Keratinocyte (primary cell): ENCODE measurements at regions not wholly inside any gene's neighbourhood (a gene's known extent, or its start where the extent isn't known, plus 50 kb on each side); places are given as distances from the start of the nearest gene placed in this dataset.

Experiments
- DNase-seq: peaks from one replicate; pipeline ENCODE4 v3.0.0-alpha.2; 2011; ENCODE audit warnings: low read depth, missing footprints, low spot score
- FAIRE-seq: peaks from 2 replicates; lab custom pipeline; 2011; peaks lifted over from hg19 to GRCh38; lab: Jason Lieb, UNC
- H2AFZ ChIP-seq: 2 replicates; pipeline ENCODE4 v1.6.0; 2012; ENCODE audit warnings: low read length, control low read depth, inconsistent platforms; ENCODE audit not compliant: control insufficient read depth
- H3K27ac ChIP-seq: 2 replicates; pipeline ENCODE4 v1.5.1; 2011; ENCODE audit warnings: low read length; ENCODE audit not compliant: control insufficient read depth, insufficient read depth
- H3K27me3 ChIP-seq: 3 replicates; pipeline ENCODE4 v1.6.0; 2011; ENCODE audit warnings: low read length; ENCODE audit not compliant: control insufficient read depth, insufficient read depth; ENCODE audit errors: extremely low read depth
- H3K36me3 ChIP-seq, 2 experiments: 2 replicates in 1 of 2; 3 replicates in 1 of 2; pipeline ENCODE4 v1.5.1; 2011; ENCODE audit warnings: low read length in 2 of 2, mild to moderate bottlenecking in 1 of 2; ENCODE audit not compliant: control insufficient read depth in 2 of 2, insufficient read depth in 2 of 2; ENCODE audit errors: extremely low read depth in 1 of 2
- H3K4me1 ChIP-seq: 3 replicates; pipeline ENCODE4 v1.5.1; 2011; ENCODE audit warnings: low read length; ENCODE audit not compliant: control insufficient read depth, insufficient read depth; ENCODE audit errors: extremely low read depth
- H3K4me2 ChIP-seq: 3 replicates; pipeline ENCODE4 v1.6.0; 2011; ENCODE audit warnings: low read depth, low read length; ENCODE audit not compliant: control insufficient read depth, insufficient read depth; ENCODE audit errors: extremely low read depth
- H3K4me3 ChIP-seq, 3 experiments: fragments of 200-600 bp in 1 of 3; sonication (generic) in 1 of 3; 2 replicates in 2 of 3; 3 replicates in 1 of 3; pipeline ENCODE4 v1.5.1; 2011 to 2016; ENCODE audit warnings: low read length in 3 of 3, mild to moderate bottlenecking in 3 of 3, control low read depth in 2 of 3, inconsistent platforms in 1 of 3, low read depth in 1 of 3, mixed read lengths in 1 of 3, mixed run types in 1 of 3, moderate library complexity in 1 of 3; ENCODE audit not compliant: control insufficient read depth in 2 of 3, insufficient read depth in 2 of 3; ENCODE audit errors: extremely low read depth in 1 of 3
- H3K79me2 ChIP-seq: 2 replicates; pipeline ENCODE4 v1.6.0; 2012; ENCODE audit warnings: low read length; ENCODE audit not compliant: control insufficient read depth, insufficient read depth
- H3K9ac ChIP-seq: 3 replicates; pipeline ENCODE4 v1.6.0; 2011; ENCODE audit warnings: low read length; ENCODE audit not compliant: control insufficient read depth, insufficient read depth; ENCODE audit errors: extremely low read depth
- H3K9me1 ChIP-seq: 3 replicates; pipeline ENCODE4 v1.6.0; 2011; ENCODE audit warnings: low read length; ENCODE audit not compliant: control insufficient read depth, insufficient read depth; ENCODE audit errors: extremely low read depth
- H3K9me3 ChIP-seq: 2 replicates; pipeline ENCODE4 v1.5.1; 2012; ENCODE audit warnings: low read depth, low read length; ENCODE audit not compliant: control insufficient read depth
- H4K20me1 ChIP-seq: 3 replicates; pipeline ENCODE4 v1.6.0; 2011; ENCODE audit warnings: low read length; ENCODE audit not compliant: control insufficient read depth, insufficient read depth; ENCODE audit errors: extremely low read depth
- CTCF ChIP-seq, 3 experiments: IDR thresholded peaks in 1 of 3; conservative IDR thresholded peaks in 1 of 3; optimal IDR thresholded peaks in 1 of 3; 2 replicates in 2 of 3; 3 replicates in 1 of 3; pipeline versions ENCODE3 to v1.5.1; 2011; ENCODE audit warnings: low read length in 3 of 3, mild to moderate bottlenecking in 3 of 3, moderate library complexity in 2 of 3, control low read depth in 1 of 3, inconsistent platforms in 1 of 3; ENCODE audit not compliant: insufficient read depth in 2 of 3; ENCODE audit errors: extremely low read depth in 1 of 3
- EZH2 ChIP-seq: IDR thresholded peaks from one replicate; pipeline ENCODE4 v1.6.1; 2012; ENCODE audit warnings: inconsistent platforms, mild to moderate bottlenecking, low read length, moderate library complexity
- dilution Hi-C: fragments of 300-500 bp; cut with MboI; formaldehyde crosslinking; loops from one replicate; pipeline ENCODE4 v1.7.0; 2020; ENCODE audit warnings: low sequenced_read_pairs; ENCODE audit not compliant: extremely low pct_ligation_motif_present

- Histone ChIP-seq H3K27me3 (peaks cover 11% of the 10 kb centered on the region), H4K20me1 (no peaks in the 10 kb centered on the region), H3K4me1 (no peaks in the 10 kb centered on the region), H3K9me1 (no peaks in the 10 kb centered on the region), H3K4me2 (no peak overlapping the region), H3K27ac (no peak overlapping the region), H3K4me3 (no peak overlapping the region), H2AFZ (no peak overlapping the region), H3K9me3 (no peaks in the 10 kb centered on the region), H3K36me3 (no peaks in the 10 kb centered on the region), H3K79me2 (no peaks in the 10 kb centered on the region), H3K9ac (no peak overlapping the region)
- DNase-seq (no peak), FAIRE-seq (no peak)
- no peak for TF ChIP-seq EZH2
- TF ChIP-seq CTCF (optimal IDR thresholded peaks at IDR 0.05 in 1 of 3, IDR thresholded peaks at IDR 0.05 in 1 of 3, conservative IDR thresholded peaks at IDR 0.05 in 1 of 3; ENCODE audit: extremely low read depth in 1 of 3, insufficient read depth in 2 of 3, low read length in 3 of 3): no peak
- dilution Hi-C loops: no loop called here
Measured at GRCh38 chr11:19502691-19503253, 209.9 kb upstream of the NAV2 start.

- H3K27ac ChIP-seq: no peak overlapping the region
- FAIRE-seq: no peak
- no peak for TF ChIP-seq CTCF (optimal IDR thresholded peaks at IDR 0.05 in 1 of 3, IDR thresholded peaks at IDR 0.05 in 1 of 3, conservative IDR thresholded peaks at IDR 0.05 in 1 of 3; ENCODE audit: extremely low read depth in 1 of 3, insufficient read depth in 2 of 3, low read length in 3 of 3)
- no peak for TF ChIP-seq EZH2
- dilution Hi-C loops: no loop called here
- H3K4me1 ChIP-seq: no peaks in the 10 kb centered on the region
- H3K4me3 ChIP-seq: no peak overlapping the region
- H4K20me1 ChIP-seq: no peaks in the 10 kb centered on the region
- H3K9me1 ChIP-seq: no peaks in the 10 kb centered on the region
- H2AFZ ChIP-seq: no peak overlapping the region
- H3K4me2 ChIP-seq: no peak overlapping the region
- no peak overlapping the region for H3K9ac ChIP-seq
- DNase-seq: no peak
- peaks cover 8% of the 10 kb centered on the region for H3K27me3 ChIP-seq
- H3K79me2 ChIP-seq: no peaks in the 10 kb centered on the region
- no peaks in the 10 kb centered on the region for H3K36me3 ChIP-seq
- no peaks in the 10 kb centered on the region for H3K9me3 ChIP-seq
Measured at GRCh38 chr11:19501631-19502030, 211.0 kb upstream of the NAV2 start.
